IPS-20b (cell line): ENCODE measurements at regions not wholly inside any gene's neighbourhood (a gene's known extent, or its start where the extent isn't known, plus 50 kb on each side); places are given as distances from the start of the nearest gene placed in this dataset.

Experiments
- H3K27ac ChIP-seq: one replicate; pipeline ENCODE4 v1.5.1; 2013; ENCODE audit warnings: low read length
- H3K27me3 ChIP-seq: 2 replicates; pipeline ENCODE4 v1.6.1; 2013; ENCODE audit warnings: mild to moderate bottlenecking, low read length, inconsistent platforms; ENCODE audit not compliant: insufficient read depth
- H3K36me3 ChIP-seq: 2 replicates; pipeline ENCODE4 v1.6.1; 2013; ENCODE audit warnings: low read depth, mild to moderate bottlenecking, inconsistent platforms, low read length, moderate library complexity; ENCODE audit not compliant: insufficient read depth
- H3K4me1 ChIP-seq: 2 replicates; pipeline ENCODE4 v1.6.1; 2013; ENCODE audit warnings: mild to moderate bottlenecking, control low read depth, inconsistent platforms, low read length, moderate library complexity; ENCODE audit not compliant: insufficient read depth
- H3K4me3 ChIP-seq: 2 replicates; pipeline ENCODE4 v1.5.1; 2013; ENCODE audit warnings: mild to moderate bottlenecking, low read length, inconsistent platforms
- H3K9ac ChIP-seq: 2 replicates; pipeline ENCODE4 v1.6.1; 2013; ENCODE audit warnings: low read depth, mild to moderate bottlenecking, inconsistent platforms, low read length, moderate library complexity
- H3K9me3 ChIP-seq: 2 replicates; pipeline ENCODE4 v1.6.1; 2013; ENCODE audit warnings: mild to moderate bottlenecking, low read depth, low read length, inconsistent platforms; ENCODE audit not compliant: insufficient read depth

DNA sequence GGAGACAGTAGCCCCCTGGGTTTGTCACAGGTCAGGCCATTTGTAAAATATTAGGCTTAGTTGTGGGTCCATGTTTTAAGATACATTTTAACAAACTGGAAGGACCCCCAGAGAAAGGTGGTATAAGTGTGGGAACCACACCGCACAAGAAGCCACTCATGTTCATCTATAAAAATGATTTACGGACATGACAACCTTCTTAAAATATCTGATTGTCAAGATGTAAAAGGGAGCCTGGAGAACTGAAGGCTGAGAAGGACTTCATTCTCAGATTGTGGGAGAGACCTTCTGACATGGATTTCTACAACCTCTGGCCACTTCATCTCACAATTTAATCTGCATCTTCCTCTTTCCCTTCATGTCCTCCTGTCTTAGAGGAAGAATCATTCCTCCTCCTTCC lies 102.4 kb downstream of the VCPKMT start:
- Histone ChIP-seq H3K9me3 (no peaks in the 10 kb centered on the region), H3K36me3 (no peaks in the 10 kb centered on the region), H3K27ac (no peak overlapping the region), H3K27me3 (no peaks in the 10 kb centered on the region), H3K4me3 (no peak overlapping the region), H3K9ac (no peak overlapping the region), H3K4me1 (peaks cover 4% of the 10 kb centered on the region; the same call in 1 of the 2 replicates)

DNA sequence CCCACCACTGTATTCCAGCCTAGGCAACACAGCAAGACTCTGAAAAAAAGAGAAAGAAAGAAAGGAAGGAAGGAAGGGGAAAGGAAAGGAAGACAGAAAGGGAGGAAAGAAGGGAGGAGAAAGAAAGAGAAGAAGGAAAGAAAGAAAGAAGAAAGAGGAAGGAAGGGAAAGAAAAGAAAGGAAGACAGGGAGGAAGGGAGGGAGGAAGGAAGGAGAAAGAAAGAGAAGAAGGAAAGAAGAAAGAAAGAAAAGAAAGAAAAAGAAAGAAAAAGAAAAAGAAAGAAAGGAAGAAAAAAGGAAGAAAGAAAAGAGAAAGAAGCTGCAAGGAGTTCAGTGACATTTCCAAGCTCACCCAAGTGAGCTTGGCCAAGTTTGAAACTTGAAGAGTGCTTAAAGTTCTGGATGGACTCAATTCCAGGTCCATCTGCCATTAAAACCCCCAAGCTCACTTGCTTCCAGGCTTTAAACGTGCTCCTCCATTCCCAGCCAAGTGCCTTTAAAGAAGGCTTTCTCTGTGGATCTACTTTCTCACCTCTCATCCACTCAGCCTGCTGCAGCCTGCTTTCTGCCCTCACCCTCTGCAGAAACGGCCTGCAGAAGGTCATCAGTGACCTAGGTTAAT lies 101.5 kb downstream of the VCPKMT start:
- Histone ChIP-seq H3K27ac (no peak overlapping the region), H3K36me3 (no peaks in the 10 kb centered on the region), H3K4me3 (no peak overlapping the region), H3K4me1 (peaks cover 4% of the 10 kb centered on the region; the same call in 1 of the 2 replicates), H3K27me3 (no peaks in the 10 kb centered on the region), H3K9me3 (no peaks in the 10 kb centered on the region), H3K9ac (no peak overlapping the region)

- no peaks in the 10 kb centered on the region for H3K36me3 ChIP-seq
- no peak overlapping the region for H3K9ac ChIP-seq
- H3K27ac ChIP-seq = no peak overlapping the region
- H3K27me3 ChIP-seq = no peaks in the 10 kb centered on the region
- H3K4me1 ChIP-seq = peaks cover 4% of the 10 kb centered on the region; the same call in 1 of the 2 replicates
- H3K4me3 ChIP-seq = no peak overlapping the region
- peaks cover 6% of the 10 kb centered on the region for H3K9me3 ChIP-seq
Observed at GRCh38 chr14:50015716-50016115, 100.7 kb downstream of the VCPKMT start.

- Histone ChIP-seq H3K27me3 (no peaks in the 10 kb centered on the region), H3K4me1 (no peaks in the 10 kb centered on the region), H3K36me3 (no peaks in the 10 kb centered on the region), H3K9ac (no peak overlapping the region), H3K9me3 (peaks cover 6% of the 10 kb centered on the region), H3K4me3 (no peak overlapping the region), H3K27ac (no peak overlapping the region)
Observed at GRCh38 chr14:50018201-50018932, 98.0 kb downstream of the VCPKMT start.

DNA sequence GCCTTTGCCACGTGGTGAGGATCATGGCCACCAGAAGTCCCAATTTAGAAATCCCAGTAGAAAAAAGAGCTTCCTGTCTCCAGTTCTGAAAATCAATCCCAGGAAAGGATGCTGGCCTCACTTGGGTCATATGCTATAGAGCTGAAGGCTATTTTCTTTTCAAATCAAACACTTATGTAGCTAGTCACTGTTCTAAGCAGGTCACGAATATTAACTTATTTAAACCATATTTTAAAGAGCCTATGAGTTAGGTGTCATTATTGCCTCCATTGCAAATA lies 97.5 kb downstream of the VCPKMT start:
- Histone ChIP-seq H3K27me3 (no peaks in the 10 kb centered on the region), H3K9me3 (peaks cover 6% of the 10 kb centered on the region), H3K4me3 (no peak overlapping the region), H3K9ac (no peak overlapping the region), H3K4me1 (no peaks in the 10 kb centered on the region), H3K36me3 (no peaks in the 10 kb centered on the region), H3K27ac (no peak overlapping the region)

- Histone ChIP-seq H3K27ac (no peak overlapping the region), H3K9ac (no peak overlapping the region), H3K27me3 (no peaks in the 10 kb centered on the region), H3K4me3 (no peak overlapping the region), H3K4me1 (no peaks in the 10 kb centered on the region), H3K36me3 (no peaks in the 10 kb centered on the region), H3K9me3 (peaks cover 6% of the 10 kb centered on the region)
Observed at GRCh38 chr14:50020184-50020583, 96.2 kb downstream of the VCPKMT start.

DNA sequence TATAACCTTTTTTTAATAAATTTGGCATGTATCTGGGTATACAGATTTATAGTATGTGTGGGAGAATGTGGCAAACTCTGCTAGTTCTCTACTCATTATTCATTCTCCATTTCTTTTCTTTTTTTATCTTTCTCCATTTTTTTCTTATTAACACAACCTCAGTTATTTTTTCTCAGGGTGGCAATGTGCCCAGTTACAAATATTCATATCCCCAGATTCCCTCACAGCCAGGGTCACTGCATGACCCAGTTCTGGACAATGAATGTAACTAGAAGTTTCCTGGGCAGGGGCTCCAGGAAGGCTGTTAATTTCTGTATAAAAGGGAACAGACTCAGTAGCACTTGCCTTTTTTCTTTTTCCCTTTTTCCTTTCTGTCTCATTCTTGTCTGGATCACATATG lies 95.6 kb downstream of the VCPKMT start:
- Histone ChIP-seq H3K9me3 (peaks cover 6% of the 10 kb centered on the region), H3K36me3 (no peaks in the 10 kb centered on the region), H3K4me1 (no peaks in the 10 kb centered on the region), H3K4me3 (no peak overlapping the region), H3K27ac (no peak overlapping the region), H3K27me3 (no peaks in the 10 kb centered on the region), H3K9ac (no peak overlapping the region)

DNA sequence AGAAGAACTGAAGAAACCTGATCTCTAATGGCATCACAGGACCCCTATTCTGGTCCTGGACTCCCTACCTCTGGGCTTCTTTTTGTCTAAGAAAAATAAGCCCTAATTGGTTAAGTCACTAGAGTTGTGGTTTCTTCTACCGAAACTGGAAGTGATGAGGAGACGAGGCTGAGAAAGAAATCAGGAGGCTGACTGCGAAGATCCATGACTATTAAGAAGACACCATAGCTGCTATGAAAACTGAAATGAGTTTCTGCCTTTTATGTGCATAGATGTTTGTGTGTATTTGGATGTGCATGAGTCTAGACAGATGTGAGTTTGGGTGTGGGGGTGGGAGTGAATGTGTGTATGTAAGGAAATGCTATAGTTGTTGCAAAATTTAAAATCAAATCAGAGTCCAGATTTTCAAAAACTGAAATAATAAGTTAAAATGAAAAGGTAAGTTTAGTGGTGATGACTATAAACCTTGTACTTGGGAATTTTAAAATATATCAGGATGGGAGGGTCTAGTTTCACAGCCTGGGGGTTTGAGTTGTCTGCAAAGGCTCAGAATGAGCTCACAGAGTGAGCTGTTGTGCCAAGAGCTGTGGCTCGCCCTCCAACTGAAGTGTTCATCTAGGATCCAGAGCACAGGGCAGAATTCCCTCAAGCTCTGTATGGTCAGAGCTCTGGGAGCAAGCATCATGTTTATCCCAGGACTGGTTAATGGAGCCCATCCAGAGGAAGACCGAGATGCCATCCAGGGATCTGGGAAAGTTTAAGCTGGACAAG lies 94.9 kb downstream of the VCPKMT start:
- no peaks in the 10 kb centered on the region for H3K36me3 ChIP-seq
- H3K9ac ChIP-seq = no peak overlapping the region
- H3K4me1 ChIP-seq = no peaks in the 10 kb centered on the region
- H3K27ac ChIP-seq = no peak overlapping the region
- no peaks in the 10 kb centered on the region for H3K27me3 ChIP-seq
- no peak overlapping the region for H3K4me3 ChIP-seq
- peaks cover 6% of the 10 kb centered on the region for H3K9me3 ChIP-seq

GRCh38 chr14:50022661-50023060 lies 93.7 kb downstream of the VCPKMT start:
- Histone ChIP-seq H3K4me3 (no peak overlapping the region), H3K4me1 (no peaks in the 10 kb centered on the region), H3K9me3 (peaks cover 6% of the 10 kb centered on the region), H3K27me3 (no peaks in the 10 kb centered on the region), H3K36me3 (no peaks in the 10 kb centered on the region), H3K9ac (no peak overlapping the region), H3K27ac (no peak overlapping the region)

- Histone ChIP-seq H3K27ac (no peak overlapping the region), H3K4me3 (no peak overlapping the region), H3K9ac (no peak overlapping the region)
Observed at GRCh38 chr14:50023671-50024490, 92.5 kb downstream of the VCPKMT start.

DNA sequence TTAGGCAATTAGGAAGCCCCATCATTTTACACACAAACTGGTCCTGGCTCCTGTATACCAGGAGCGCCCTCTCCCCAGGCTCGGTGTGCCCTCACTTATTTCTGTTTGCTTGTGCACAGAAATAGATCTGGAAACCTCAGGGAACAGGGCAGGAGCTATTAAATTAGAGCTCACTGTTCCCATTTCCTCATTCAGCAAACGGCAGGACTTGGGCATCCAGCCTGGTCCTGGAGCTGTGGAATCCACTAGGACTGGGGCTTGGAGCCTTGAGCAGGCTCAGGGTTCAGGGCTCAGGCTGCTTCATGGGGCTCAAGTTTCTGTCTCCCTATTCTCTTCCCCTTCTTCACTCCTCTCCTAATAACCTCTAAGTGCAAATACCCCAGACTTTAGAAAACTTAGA lies 91.3 kb downstream of the VCPKMT start:
- no peak overlapping the region for H3K4me3 ChIP-seq
- no peaks in the 10 kb centered on the region for H3K4me1 ChIP-seq
- H3K36me3 ChIP-seq = no peaks in the 10 kb centered on the region
- H3K27me3 ChIP-seq = no peaks in the 10 kb centered on the region
- peaks cover 5% of the 10 kb centered on the region for H3K9me3 ChIP-seq
- H3K27ac ChIP-seq = no peak overlapping the region
- no peak overlapping the region for H3K9ac ChIP-seq

More at GRCh38 chr14:50023671-50024490, 92.5 kb downstream of the VCPKMT start:
- Histone ChIP-seq H3K27me3 (no peaks in the 10 kb centered on the region), H3K4me1 (no peaks in the 10 kb centered on the region), H3K9me3 (peaks cover 6% of the 10 kb centered on the region), H3K36me3 (no peaks in the 10 kb centered on the region)
